Suppressor macrophage treated with lipopolysaccharide for 1 hour (primary cell): ENCODE measurements at regions not wholly inside any gene's neighbourhood (a gene's known extent, or its start where the extent isn't known, plus 50 kb on each side); places are given as distances from the start of the nearest gene placed in this dataset.
A peak's percentile ranks its signal among the peaks of the same experiment; 100 is the strongest.

Experiments
- DNase-seq, 3 donors: peaks; one replicate each; pipeline ENCODE4 v3.0.0-alpha.2; 2020 to 2022

GRCh38 chr5:98403131-98403530 lies 370.3 kb upstream of the RGMB start:
- no peak for DNase-seq

GRCh38 chr5:98414938-98415337 lies 358.5 kb upstream of the RGMB start:
- no peak for DNase-seq

- DNase-seq: no peak
Measured at GRCh38 chr5:98415663-98416062, 357.8 kb upstream of the RGMB start.

- no peak for DNase-seq
Measured at GRCh38 chr5:98416541-98416940, 356.9 kb upstream of the RGMB start.

- DNase-seq: no peak
Measured at GRCh38 chr5:98419825-98420224, 353.6 kb upstream of the RGMB start.

GRCh38 chr5:98424681-98425450 lies 348.6 kb upstream of the RGMB start:
- no peak for DNase-seq

GRCh38 chr5:98425640-98426039 lies 347.8 kb upstream of the RGMB start:
- DNase-seq: no peak

GRCh38 chr5:98428806-98429205 lies 344.7 kb upstream of the RGMB start:
- DNase-seq: no peak

- DNase-seq: no peak
Measured at GRCh38 chr5:98432378-98432777, 341.1 kb upstream of the RGMB start.

- DNase-seq: no peak
Measured at GRCh38 chr5:98433022-98433421, 340.4 kb upstream of the RGMB start.

GRCh38 chr5:98433673-98434072 lies 339.8 kb upstream of the RGMB start:
- DNase-seq: no peak

- DNase-seq: no peak
Measured at GRCh38 chr5:98436667-98437066, 336.8 kb upstream of the RGMB start.

GRCh38 chr5:98442448-98442847 lies 331.0 kb upstream of the RGMB start:
- no peak for DNase-seq

GRCh38 chr5:98443881-98444280 lies 329.6 kb upstream of the RGMB start:
- no peak for DNase-seq

GRCh38 chr5:98453296-98453695 lies 320.2 kb upstream of the RGMB start:
- no peak for DNase-seq

- DNase-seq: no peak
Measured at GRCh38 chr5:98454407-98454806, 319.1 kb upstream of the RGMB start.

- no peak for DNase-seq
Measured at GRCh38 chr5:98454904-98455303, 318.6 kb upstream of the RGMB start.

- DNase-seq: no peak
Measured at GRCh38 chr5:98455665-98456064, 317.8 kb upstream of the RGMB start.

- DNase-seq: no peak
Measured at GRCh38 chr5:98458004-98458403, 315.5 kb upstream of the RGMB start.

- DNase-seq: no peak
Measured at GRCh38 chr5:98458726-98459125, 314.7 kb upstream of the RGMB start.

- DNase-seq: no peak
Measured at GRCh38 chr5:98460536-98460935, 312.9 kb upstream of the RGMB start.

- DNase-seq: no peak
Measured at GRCh38 chr5:98461485-98461884, 312.0 kb upstream of the RGMB start.

GRCh38 chr5:98463222-98463621 lies 310.2 kb upstream of the RGMB start:
- no peak for DNase-seq

GRCh38 chr5:98463676-98464075 lies 309.8 kb upstream of the RGMB start:
- DNase-seq: no peak

GRCh38 chr5:98464737-98465330 lies 308.6 kb upstream of the RGMB start:
- peak in 1 of 3 donors; percentile 2 for DNase-seq
